GM18507 (cell line): ENCODE measurements at regions not wholly inside any gene's neighbourhood (a gene's known extent, or its start where the extent isn't known, plus 50 kb on each side); places are given as distances from the start of the nearest gene placed in this dataset.
"Not testable (repeated sequence)": the region's sequence is repeated elsewhere in the genome, so short reads cannot be mapped to it uniquely, and the experiment has no call there.

Experiments used
- DNase-seq: peaks from one replicate; pipeline ENCODE4 v3.0.0; 2011; ENCODE audit warnings: low read depth; ENCODE audit not compliant: insufficient read length; ENCODE audit errors: extremely low spot score
- FAIRE-seq: peaks from 2 replicates; lab custom pipeline; 2011; peaks lifted over from hg19 to GRCh38; lab: Jason Lieb, UNC

GRCh38 chr17:33939959-33940358, 315.1 kb upstream of the CCL2 start:
- DNase-seq, result no peak

DNA sequence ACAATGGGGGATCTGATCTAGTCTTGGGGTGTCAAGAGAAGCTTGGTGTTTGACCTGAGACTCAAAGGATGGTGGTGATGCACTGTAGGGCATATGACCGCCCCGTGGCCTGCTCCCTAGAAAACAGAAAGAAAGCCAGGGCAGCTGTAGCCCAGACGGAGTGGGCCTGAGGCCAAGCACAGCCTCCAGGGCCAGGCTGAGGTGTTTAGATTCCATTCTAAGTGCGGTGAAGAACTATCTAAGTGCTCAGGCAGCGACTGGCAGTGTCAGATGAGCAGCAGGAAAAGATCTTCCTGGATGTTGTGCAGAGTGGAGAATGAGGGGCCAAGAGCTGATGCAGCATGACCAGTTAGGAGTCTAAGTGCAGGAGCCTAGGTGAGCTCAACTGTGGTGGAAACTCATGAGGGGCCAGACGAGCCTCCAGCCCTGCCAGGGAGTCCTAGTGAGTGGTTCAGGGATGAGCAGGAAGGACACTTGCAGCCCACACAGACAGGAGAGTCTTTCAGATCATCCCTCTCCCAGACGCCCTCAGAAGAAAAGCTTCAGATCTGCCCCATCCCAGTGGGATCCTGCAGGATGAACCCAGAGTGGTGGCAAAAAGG, 314.2 kb upstream of the CCL2 start:
- no peak for DNase-seq
- no peak for FAIRE-seq

More at GRCh38 chr17:33939959-33940358, 315.1 kb upstream of the CCL2 start:
- no peak for FAIRE-seq

DNA sequence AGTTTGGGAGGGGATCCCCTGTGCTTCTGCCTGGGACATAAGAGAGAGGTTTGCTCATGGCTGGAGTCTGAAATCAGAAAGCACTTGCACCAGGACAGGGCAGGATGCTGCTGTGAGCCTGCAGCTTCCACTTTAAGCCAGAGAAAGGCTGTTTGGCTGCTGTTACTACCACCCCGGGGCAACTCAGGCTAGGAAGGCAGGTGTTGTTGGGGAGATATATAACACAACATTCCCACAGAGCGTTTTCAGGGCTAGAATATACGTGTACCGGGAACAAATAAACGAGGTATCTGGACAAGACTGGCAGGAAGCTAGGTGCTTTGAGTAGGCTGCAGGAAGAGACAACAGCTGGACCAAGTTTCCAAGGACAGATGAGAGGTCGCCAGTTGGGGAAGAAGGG, 313.3 kb upstream of the CCL2 start:
- FAIRE-seq (no peak), DNase-seq (no peak)

DNA sequence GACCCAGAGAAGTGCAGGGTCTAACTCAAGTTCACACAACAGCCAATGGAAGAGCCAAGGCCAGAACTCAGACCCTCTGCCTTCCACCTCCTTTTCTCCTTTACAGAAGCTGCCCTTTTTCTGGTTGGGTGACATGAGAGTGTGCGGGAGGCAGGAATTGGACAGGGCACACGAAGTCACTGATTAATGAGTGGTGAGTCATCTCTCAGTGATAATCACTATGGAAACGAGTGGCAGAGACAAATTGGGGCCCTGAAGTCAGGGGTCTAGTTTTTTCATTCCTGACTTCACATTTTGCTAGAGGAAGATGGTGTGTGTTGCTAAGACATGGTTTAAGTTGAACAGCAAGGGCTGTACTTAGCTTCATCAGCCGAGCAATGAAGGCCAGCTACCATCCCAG, 312.7 kb upstream of the CCL2 start:
- no peak for FAIRE-seq
- DNase-seq, result no peak

- FAIRE-seq (no peak), DNase-seq (no peak)
Observed at GRCh38 chr17:33944412-33944811, 310.7 kb upstream of the CCL2 start.

GRCh38 chr17:33944826-33945225, 310.3 kb upstream of the CCL2 start:
- FAIRE-seq, result no peak

DNA sequence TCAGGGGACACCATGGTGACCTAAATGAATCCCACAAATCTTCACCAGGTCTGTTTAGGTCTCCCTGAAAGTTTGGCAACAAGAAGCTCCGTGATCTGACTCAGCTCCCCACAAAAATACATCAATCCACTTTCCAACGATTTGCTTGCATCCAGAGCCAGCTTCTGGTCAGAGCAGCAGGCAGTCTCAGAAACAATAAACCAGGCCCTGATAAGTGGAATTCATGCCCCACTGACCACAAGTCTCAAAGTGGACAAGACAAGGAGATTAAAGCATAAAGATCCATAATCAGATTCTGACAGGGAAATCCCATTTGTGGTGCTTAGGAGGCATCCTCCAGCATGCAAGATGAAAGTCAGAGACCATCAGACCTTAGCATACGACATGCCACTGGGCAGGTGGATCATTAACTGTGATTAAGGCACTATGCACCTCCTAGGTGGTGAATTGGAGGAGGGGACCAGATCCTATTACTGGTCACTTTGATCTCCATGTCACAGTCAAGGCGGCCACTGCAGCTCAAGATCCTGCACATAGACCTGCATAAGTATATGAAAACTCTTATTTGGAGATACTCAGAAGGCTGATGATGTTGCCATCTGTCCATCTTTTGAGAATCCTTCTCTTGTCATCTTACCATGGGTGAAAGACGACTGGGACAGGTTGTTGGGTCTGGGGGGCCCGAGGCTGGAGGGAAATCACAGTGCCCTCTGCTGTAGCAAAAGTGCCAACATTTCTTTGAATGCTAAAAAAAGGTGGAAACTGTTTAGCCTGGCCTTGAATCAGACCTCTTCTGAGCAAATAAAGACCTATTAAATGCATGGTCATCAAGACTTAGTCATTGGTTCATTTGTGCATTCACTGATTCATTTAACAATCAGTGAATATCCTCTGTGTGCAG, 309.2 kb upstream of the CCL2 start:
- FAIRE-seq, result no peak
- no peak for DNase-seq

More at GRCh38 chr17:33944826-33945225, 310.3 kb upstream of the CCL2 start:
- no peak for DNase-seq

GRCh38 chr17:33947762-33948161, 307.3 kb upstream of the CCL2 start:
- no peak for DNase-seq
- FAIRE-seq, result no peak

GRCh38 chr17:33948309-33948708, 306.8 kb upstream of the CCL2 start:
- no peak for FAIRE-seq
- no peak for DNase-seq

DNA sequence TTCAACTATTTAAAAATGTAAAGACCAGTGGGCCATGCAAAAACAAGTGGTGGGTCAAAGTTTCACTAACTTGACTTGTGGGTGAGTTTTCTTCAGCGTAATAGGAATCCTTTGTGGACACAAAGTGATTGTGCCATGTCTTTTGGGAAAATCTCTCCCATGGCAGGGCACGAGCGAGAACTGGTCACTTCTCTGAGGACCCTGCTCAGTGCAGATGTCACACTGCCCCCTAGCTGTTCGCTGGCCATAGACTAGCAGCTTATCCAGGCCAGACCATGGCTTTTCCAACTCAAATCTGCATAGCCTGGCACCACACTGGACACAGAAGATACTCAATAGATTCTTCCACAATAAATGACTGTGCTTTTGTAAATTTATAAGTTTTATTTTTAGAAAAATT, 306.0 kb upstream of the CCL2 start:
- DNase-seq (no peak), FAIRE-seq (no peak)

DNA sequence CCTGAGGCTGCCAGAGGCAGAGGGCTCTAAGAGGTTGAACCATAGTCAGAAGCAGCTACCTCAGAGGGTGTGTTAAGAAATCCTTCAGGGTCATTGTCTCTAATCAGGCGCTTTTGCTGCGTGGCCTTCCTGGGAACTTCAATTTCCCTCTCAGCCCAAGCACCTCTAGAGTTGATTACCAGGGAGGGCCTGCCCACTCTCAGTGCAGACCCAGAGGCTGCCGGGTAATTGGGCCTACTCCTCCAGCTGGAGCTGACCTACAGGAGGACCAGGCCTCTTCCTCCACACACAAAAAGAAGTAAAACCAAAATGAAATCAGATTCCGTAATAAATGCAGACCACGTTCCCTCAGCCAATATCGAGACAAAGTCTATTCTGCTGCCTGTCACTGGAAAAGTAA, 305.0 kb upstream of the CCL2 start:
- DNase-seq, result no peak
- FAIRE-seq, result no peak

DNA sequence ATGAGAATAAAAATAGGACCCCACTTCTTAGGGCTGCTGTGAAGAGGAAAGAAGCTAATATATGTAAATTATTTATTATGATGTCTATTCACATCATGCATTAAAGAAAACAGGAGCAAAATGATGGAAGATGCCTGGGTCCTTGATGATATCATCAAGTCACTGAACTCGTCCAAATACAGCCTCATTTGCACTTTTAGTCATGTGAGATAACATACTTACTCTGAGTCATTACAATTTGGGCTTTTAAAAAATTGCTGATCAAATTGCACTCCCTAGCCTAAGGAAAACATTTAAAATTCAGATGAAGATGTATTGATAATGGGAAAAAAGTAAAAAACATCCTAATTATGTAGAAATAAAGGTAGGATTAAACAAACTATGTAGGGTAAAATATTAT, 302.7 kb upstream of the CCL2 start:
- DNase-seq (no peak), FAIRE-seq (no peak)

DNA sequence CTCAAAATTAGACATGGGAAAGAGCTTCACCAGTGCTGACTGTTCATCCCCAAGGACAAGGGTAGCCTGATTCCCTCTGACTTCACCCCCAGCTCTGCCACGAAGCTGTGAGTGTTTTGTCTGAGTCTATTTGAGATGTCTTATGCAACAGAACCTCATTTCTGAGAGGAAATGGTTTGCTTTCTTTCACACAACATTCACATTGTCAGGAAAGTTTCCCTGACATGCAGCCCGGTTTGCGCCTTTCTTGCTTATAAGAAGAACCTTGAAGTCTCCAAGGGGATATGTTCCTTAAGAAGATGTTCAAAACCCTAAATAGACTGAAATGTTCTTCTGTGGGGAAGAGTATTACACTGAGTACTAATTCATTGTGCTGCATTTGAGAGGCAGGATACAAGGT, 300.5 kb upstream of the CCL2 start:
- no peak for FAIRE-seq
- no peak for DNase-seq

- DNase-seq (no peak), FAIRE-seq (no peak)
Observed at GRCh38 chr17:33955461-33955860, 299.6 kb upstream of the CCL2 start.

DNA sequence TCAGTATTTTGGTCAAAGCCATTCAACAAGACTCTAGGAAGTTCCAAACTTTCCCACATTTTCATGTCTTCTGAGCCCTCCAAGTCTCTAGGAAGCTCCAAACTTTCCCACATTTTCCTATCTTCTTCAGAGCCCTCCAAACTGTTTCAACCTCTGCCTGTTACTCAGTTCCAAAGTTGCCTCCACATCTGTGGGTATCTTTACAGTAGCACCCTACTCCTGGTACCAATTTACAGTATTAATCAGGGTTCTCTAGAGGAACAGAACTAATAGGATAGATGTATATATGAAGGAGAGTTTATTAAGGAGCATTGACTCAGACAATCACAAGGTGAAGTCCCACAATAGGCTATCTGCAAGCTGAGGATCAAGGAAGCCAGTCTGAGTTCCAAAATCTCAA, 296.0 kb upstream of the CCL2 start:
- DNase-seq, FAIRE-seq: not testable (repeated sequence)

DNA sequence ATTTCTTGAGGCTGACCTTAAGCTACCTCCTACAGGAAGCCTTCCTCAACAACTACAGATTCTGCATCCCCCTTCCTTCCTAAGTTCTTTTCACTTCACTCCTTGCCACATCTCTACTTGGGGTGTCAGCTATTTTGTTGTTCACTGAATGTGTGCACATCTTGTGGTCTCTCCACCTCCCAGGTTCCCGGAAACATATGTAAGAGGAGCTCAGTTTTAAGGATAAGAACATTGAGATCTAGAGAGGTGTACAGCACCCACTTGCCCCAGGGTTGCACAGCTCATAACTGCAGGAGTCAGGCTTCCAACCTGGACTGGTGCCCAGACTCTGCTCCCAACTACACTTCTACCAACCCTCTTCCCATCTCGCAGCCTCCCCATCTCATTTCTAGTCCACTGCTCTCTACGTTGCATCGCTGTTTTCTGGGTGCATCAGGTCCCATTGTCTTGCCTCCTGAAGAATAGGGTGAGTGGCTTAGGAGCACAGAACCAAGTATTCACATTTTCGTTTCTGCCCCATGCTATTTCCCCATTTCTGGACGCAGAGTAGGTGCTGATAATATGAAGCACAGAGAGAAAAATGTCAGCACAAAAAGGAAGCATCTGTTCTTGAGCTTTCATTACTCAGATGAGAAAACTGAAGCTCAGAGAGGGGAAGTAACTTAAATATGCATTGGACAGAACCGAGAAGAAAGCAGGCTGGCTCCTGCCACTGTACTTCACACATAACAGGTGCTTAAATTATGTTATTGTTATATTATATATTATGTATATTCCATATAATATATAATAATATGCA, 292.0 kb upstream of the CCL2 start:
- FAIRE-seq (peak; percentile 85), DNase-seq (no peak)

DNA sequence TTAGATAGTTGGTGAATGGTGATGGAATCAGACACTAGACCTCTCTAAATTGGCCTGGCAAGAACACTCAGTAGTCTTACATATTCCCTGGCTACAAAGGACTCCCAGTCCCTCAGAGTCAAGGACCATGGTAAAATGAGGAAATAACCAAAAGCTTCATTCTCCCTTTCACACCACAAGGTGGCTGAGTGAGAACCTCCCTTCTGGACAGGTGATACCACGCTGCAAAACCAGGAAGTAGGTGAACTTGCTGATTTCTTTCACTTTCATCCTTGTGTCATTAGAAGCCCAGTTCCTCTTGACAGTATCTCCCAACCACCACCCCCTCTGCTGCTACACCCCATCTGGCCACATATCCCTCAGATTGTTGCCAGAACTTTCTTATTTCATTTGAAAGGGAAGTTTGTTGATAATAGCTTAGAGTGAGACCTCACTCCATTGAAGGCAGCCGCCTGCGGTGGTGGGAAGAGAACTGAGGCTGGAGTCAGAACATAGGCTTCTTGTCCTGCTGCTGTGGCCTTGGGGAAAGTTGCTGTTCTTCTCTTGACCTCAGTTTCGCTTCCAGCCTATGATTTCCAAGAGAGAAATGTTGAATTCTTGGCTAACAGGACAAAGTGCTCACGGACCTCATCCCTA, 290.6 kb upstream of the CCL2 start:
- peak; percentile 53 for DNase-seq

GRCh38 chr17:33966410-33967059, 288.6 kb upstream of the CCL2 start:
- FAIRE-seq (no peak), DNase-seq (no peak)

More for the DNA sequence above, 290.6 kb upstream of the CCL2 start:
- FAIRE-seq, result peak; percentile 98

DNA sequence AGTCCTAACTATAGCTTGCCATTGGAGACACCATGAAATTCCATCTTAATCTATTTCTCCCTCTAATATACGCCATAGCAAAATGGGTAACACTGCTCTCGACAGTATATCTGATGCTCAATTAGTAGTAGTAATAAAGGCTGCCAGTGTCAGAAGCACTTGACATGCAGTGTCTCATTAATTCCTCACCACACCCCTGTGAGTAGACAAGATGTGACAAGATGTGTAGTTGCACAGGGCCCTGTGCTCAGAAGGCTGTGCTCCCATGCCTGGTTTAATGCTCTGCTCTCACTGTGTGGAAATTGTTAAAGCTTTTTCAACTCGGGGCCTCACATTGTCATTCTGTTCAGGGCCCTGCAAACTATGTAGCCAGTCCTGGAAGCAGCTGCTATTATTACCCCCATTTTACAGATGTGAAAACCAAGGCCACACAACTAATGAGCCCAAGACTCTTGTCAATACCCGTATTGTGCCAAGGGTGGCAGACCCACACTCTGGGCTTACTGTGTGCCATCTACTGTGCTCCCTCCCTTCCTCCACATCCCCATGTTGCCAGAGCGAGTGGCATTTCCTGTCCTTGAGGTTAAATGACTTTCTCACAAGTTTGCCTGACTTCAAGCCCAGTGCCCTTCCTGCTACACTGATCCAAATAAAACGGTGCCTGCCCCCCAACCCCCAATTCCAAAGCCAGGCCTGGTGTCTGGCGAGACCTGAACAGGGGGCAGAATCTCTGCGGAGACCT, 287.3 kb upstream of the CCL2 start:
- FAIRE-seq (peak; percentile 38), DNase-seq (no peak)
